ENCODE measurements at regions not wholly inside any gene's neighbourhood (a gene's known extent, or its start where the extent isn't known, plus 50 kb on each side); places are given as distances from the start of the nearest gene placed in this dataset.

DNA sequence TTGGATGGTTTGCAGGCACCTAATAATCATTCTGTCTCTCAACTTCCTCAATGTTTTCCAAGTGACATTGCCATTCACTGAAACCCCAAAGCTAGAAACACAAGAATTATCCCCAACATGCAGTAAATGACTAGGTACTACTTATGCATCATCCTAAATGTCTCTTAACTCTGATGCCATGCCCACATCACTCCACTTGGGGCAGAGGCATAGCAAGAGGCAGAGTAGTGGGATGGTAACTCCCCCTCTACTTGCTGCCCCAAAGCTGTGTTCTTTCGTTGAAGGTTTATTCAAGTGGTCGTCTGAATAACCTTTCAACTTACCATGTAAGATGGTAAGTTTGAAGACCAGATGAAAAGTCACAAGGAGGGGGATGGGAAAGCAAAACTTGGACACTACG, 77.9 kb upstream of the SOX5 start:
- DNase-seq = no peak

DNA sequence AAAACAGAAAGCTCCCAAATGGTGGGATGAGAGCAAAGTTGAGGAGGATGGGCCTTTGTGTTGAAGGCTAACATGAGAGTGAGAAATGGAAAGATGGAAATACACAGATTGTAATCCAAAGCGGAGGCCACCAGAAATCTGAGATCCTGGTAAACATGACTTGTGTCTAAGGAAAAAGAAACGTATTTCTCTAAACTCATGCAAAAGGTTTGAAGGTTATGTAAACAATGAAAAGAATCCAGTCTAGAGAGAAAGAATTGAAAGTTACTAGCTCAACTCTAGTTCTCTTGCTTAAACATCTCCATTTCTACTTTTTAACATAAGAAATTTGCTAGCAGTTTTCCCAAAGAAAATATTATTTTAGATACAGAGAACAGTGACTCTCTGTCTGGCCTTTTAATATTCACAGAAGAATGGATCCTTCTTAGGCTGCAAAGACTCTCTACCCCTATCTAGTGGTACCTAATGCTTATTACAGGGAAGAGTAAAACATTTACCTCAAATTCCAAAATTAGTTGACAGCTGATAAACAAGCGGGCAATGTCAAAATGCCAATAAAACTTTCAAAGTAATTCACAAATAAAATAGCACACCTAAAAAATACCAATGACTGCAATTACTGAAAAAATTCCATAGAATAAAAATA, 75.8 kb upstream of the SOX5 start:
- no peak for DNase-seq

DNA sequence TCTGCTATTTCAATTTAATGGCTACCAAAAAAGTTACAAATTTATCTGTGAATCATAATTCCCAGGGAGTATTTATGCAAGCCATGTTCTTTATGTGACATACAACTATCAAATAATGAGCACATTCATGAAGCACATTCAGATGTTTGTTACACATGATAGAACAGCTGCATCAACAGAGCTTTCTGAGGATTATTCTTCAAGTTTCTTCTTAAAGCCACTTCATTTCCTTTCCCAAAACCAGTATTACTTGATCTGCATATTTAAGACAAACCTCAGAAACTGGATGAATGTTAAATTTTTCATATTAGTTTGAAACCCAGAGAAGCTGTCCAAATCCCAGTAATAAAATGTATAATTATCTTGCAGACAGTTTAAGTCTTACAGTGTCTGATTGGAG, 73.6 kb upstream of the SOX5 start:
- DNase-seq = no peak

DNA sequence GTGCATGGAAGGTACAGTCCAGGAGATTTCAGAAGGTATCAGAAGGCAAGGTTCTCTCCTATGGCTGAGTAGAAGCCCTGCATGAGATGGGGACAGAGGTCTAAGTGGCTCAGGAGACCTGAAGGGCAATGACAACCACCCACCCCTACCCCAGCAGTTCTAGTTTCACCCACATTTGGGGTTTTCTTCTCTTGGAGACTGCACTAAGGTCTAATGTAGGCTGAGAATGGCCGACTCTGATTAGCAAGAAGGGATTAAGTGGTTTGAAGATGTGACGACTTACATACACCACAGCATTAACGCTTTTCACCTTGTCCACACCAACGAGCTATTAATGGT, 71.7 kb upstream of the SOX5 start:
- no peak for DNase-seq

DNA sequence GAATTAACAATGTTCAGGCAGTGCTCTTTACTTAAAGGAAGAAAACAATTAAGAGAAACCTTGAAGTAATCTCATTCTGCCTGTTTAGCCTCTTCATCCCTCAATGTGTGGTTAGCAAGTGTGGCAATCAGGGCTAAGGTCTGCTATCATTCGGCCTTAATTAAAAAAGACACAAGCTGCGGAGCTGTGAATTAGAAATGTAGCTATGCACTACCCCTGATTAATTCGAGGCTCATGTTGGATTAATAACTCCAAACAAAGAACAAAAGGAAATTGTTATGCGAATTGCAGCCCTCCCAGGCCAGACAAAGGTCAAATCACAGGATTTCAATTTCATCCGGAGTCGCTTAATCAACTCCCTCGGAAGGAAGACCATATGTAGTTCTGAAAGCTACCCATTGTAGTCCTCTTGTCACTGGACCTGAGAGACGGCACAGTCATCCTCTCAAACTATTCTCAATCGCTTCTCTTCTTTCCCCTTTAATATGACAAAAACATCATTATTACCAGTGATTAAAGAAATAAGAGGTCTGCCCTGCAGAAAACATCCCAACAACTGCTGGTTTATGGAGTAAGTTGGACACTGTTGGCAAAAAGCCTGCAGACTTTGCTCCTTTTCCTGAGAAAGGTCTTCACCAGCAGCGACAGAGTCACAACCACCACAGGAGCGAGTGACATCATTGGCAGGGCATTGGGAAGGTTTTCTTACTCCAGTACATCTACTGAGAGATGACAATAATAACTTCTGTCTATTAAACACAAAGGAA, 71.1 kb upstream of the SOX5 start:
- no peak for DNase-seq

DNA sequence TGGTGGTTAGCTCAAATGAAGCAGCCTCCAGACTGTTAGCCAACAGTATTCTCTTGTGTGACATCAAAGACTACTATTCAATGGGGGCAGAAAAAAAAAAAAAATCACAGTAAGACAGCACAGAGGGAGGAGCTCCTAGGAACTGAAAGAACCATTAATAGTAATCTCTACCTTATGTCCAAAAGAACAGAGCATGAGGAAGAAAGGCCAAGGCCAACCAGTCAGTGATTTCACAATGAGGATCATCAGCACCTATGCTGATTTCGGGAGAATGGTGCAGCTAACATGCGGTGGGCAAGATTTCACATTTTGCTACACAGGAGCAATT, 66.3 kb upstream of the SOX5 start:
- DNase-seq = no peak

DNA sequence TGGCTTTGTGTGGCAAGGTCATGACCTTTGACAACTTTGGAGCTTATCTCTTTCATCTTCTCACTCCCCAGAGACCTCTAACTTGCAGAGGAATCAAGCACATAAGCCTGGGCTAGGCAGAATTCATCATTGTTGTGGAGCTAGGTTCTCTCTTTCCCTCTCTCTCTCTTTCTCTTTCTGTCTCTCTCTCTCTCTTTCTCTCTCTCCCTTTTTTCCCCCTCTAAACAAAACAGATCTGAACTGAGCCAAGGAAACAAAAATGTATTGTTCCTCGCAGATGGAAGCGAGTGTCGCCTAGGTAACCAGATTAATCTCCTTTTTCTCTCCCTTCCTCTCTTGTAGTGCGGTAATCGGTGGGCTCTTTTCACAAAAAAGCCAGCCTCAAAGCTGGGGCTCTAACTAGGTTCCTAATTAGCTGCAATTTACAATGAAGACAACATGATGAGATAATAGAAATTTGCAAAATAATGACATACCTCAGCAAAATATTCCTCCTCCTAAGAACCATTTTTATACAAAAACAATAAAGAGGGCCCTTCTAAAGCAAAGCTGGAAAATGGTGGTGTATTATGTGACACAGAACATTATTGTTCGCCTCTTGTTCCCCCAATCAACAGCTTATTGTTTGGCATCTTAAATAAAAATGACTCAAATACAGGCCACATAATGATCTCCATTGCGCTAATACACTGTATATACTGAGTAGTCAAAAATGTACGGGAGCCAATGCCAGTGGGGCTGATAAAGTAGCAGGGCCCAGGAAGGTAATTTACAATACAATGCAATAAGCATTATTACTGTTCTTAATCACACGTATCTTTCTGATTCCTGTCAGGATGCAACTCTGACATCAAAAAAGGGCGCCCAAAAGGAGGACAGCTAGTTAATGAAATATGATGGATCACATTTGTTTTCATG, 65.7 kb upstream of the SOX5 start:
- no peak for DNase-seq

DNA sequence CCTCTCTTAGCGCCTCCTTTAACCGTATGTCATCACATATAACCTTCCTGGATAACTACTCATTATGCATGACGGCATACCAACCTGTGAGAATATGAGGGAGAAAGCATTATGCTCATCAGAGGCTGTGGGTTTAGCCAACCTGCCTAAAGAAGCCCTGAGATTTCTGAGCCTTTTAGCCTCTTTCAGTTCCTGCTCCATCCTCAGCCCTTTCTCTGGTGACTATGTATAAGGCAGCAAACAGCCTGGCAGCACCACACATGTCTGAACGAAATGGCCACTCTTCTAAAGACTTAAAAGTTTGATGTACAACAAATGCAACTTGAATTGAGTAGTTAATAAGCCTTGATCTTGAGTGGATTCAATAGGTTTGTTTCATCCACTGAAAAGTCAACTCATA, 64.8 kb upstream of the SOX5 start:
- no peak for DNase-seq

DNA sequence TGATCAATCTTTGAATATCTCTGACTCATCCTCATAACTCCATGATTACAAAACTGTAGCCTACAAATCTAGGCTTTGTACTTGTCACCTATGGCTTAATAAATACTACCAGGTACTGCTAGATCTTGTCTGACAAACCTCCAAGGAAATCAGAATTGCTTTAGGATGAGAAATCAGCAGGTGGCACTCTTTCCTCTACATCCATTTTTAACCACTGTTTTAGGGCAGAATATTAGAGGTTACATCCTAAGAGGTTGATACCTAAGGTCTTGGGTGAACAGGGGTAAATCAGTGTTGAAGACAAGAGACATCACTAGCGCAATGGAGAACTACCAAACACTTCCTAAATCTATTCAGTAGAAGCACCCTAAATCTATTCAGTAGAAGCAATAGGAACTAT, 63.1 kb upstream of the SOX5 start:
- no peak for DNase-seq

DNA sequence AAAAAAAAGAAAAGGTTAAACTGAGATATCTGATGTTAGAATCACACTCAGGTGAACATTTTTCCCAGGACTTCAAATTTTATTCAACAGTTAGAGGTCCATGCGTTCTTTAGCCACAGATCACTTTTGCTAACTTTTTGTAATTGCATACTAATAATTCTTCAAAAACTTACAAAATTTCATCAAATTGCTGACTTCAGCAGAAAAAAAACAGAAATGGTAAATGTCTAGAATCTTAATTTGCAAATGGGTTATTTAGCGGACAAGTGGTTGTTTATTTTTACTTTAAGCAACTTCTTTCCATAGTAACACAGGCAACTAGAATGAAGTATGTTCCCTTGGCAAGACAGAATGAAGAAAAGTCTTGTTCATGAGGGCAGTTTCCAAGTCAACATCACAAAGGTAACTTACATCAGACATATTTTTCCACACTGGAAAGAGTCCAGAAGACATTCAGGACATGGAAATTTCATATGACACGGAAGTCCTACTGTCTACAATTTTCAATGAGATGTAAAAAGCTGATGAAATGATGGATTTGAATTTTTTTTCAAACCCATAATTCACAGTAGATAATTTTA, 62.5 kb upstream of the SOX5 start:
- DNase-seq = no peak

DNA sequence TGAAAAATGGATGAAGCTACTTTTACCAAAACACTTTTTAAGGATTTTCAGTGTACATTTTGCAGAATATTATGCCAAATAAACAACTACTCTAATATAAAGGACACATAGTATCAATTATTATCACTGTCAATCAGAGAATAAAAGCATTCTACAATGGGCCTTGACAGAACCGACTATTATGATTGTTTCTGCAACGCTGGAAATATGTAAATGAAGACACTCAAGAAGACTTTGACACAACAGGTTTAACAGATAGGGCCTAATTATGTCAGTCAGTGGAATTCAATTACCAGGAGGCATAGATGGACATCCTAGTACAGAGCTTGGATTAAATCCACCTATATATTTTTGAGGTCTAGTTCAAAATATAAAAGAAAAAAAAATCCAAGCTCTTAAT, 58.7 kb upstream of the SOX5 start:
- no peak for DNase-seq

Measured in T-helper 2 cell (primary cell).